Neural progenitor cell (in vitro differentiated cells): ENCODE measurements at regions not wholly inside any gene's neighbourhood (a gene's known extent, or its start where the extent isn't known, plus 50 kb on each side); places are given as distances from the start of the nearest gene placed in this dataset.

Experiments
- CTCF ChIP-seq: fragments of 200-600 bp; sonication (generic); IDR thresholded peaks from 2 replicates; pipeline ENCODE4 v1.5.1; 2017; ENCODE audit warnings: antibody characterized with exemption, mild to moderate bottlenecking
- EZH2 ChIP-seq: fragments of 200-600 bp; sonication (generic); IDR thresholded peaks from 2 replicates; pipeline ENCODE4 v1.6.1; 2017; ENCODE audit warnings: antibody characterized with exemption, mild to moderate bottlenecking, moderate library complexity
- EZH2phosphoT487 ChIP-seq: fragments of 200-600 bp; sonication (generic); IDR thresholded peaks from 2 replicates; pipeline ENCODE4 v1.6.1; 2017; ENCODE audit warnings: antibody characterized with exemption

GRCh38 chr5:99133921-99134320, 205.1 kb upstream of the CHD1 start:
- TF ChIP-seq EZH2 (no peak), CTCF (no peak), EZH2phosphoT487 (no peak)
